HG03558 (cell line): ENCODE measurements at regions not wholly inside any gene's neighbourhood (a gene's known extent, or its start where the extent isn't known, plus 50 kb on each side); places are given as distances from the start of the nearest gene placed in this dataset.

ENCODE experiments used
- ATAC-seq: cut with Tn5 transposase; IDR thresholded peaks from one replicate; pipeline ENCODE4 v1.9.1; 2021; ENCODE audit warnings: moderate number of reproducible peaks; ENCODE audit not compliant: unreplicated experiment; ENCODE audit errors: extremely low read depth

GRCh38 chr6:6880745-6881437 lies 226.9 kb upstream of the RREB1 start:
- ATAC-seq = no peak

- ATAC-seq = no peak
These were observed 226.1 kb upstream of the RREB1 start for GRCh38 chr6:6881438-6882225.

GRCh38 chr6:6882592-6882991 lies 225.2 kb upstream of the RREB1 start:
- no peak for ATAC-seq

GRCh38 chr6:6883011-6883410 lies 224.8 kb upstream of the RREB1 start:
- ATAC-seq = no peak

- ATAC-seq = no peak
These were observed 223.6 kb upstream of the RREB1 start for GRCh38 chr6:6884193-6884627.

GRCh38 chr6:6884916-6885315 lies 222.8 kb upstream of the RREB1 start:
- no peak for ATAC-seq

- no peak for ATAC-seq
These were observed 222.1 kb upstream of the RREB1 start for GRCh38 chr6:6885521-6886170.

- no peak for ATAC-seq
These were observed 221.4 kb upstream of the RREB1 start for GRCh38 chr6:6886171-6886885.

- no peak for ATAC-seq
These were observed 220.9 kb upstream of the RREB1 start for GRCh38 chr6:6886886-6887285.

- ATAC-seq = no peak
These were observed 218.2 kb upstream of the RREB1 start for GRCh38 chr6:6889601-6890000.

GRCh38 chr6:6890400-6890858 lies 217.3 kb upstream of the RREB1 start:
- no peak for ATAC-seq

GRCh38 chr6:6891125-6891721 lies 216.5 kb upstream of the RREB1 start:
- no peak for ATAC-seq

- no peak for ATAC-seq
These were observed 215.8 kb upstream of the RREB1 start for GRCh38 chr6:6891949-6892461.

- no peak for ATAC-seq
These were observed 214.8 kb upstream of the RREB1 start for GRCh38 chr6:6892744-6893583.

GRCh38 chr6:6893701-6894100 lies 214.1 kb upstream of the RREB1 start:
- no peak for ATAC-seq

- ATAC-seq = no peak
These were observed 211.8 kb upstream of the RREB1 start for GRCh38 chr6:6895929-6896328.

- ATAC-seq = no peak
These were observed 210.6 kb upstream of the RREB1 start for GRCh38 chr6:6897140-6897539.

- no peak for ATAC-seq
These were observed 207.1 kb upstream of the RREB1 start for GRCh38 chr6:6900569-6901204.
